A204.1 (cell line): ENCODE measurements at regions not wholly inside any gene's neighbourhood (a gene's known extent, or its start where the extent isn't known, plus 50 kb on each side); places are given as distances from the start of the nearest gene placed in this dataset.

Experiments
- FAIRE-seq: peaks from 2 replicates; lab custom pipeline; 2012; peaks lifted over from hg19 to GRCh38; lab: Jason Lieb, UNC

DNA sequence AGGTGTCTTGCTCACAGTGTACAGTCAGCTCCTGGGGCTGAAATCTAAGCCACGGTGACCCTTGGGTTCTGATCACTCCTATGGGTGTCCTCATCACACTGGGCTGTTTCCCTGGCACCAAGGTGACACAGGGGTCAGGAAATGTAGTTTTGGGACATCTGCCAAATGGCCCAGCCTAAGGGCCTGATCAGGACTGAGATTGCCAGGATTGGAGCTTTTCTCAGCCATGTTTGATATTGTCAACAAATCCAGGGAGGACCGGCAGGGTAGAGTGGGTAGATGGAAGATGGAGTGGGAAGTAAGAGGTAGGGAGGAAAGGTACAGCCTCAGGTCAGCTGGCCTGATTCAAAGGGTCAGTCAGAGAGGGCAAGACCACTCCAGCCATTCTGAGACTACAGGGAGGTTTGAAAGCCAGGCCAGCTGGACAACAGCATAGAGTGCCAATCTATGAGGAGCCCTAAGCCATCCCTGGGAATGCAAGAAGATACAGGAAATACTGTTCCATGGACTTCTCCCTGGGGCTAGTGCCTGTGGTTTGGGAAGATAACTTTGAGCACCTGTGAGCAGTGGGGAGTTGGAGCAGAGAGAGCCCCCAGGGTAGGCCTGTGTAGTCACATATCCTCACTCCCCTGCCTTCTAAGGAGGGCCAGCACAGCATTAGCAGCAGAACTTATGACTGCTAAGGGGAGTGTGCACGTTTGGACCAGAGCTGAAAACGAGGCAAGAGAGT is 377.3 kb upstream of the ZMIZ1 start:
- no peak for FAIRE-seq

DNA sequence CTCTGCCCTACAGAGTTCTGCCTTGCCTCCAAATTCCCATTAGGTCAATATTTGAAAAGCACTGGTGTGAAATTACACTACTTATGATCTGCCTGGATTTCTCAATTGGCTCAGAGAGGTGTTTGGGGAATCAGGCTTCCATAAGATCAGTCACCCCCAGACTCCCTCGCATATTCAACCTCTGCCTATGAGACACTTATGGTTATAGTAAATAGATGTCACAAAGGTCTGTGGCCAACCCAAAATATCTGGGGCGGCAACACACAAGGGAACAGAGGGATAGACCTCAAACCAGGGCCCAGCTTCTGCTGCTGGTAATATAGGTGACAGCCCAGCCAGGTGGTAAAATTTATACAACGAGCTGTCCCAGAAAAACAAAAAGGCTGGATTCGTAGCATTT is 376.7 kb upstream of the ZMIZ1 start:
- no peak for FAIRE-seq

DNA sequence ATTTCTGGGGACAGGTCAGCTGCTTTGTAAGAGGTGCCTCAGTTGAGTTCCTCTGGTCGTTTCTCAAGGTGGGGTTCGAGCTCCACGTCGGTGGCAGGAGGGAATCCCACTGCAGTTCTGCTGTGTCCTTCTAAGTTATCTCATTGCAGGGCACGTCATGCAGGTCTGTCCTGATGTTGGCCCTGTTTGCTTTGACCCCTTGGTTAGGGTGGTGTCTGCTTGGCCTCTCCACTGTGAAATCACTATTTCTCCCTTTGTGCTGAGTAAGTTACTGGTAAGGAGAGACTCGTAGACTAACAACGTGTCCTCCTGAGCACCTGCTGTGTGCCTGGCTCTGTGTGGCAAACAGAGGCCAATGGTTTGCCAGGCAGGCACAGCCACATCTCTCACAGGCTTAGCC is 372.9 kb upstream of the ZMIZ1 start:
- no peak for FAIRE-seq

GRCh38 chr10:78696791-78697395 is 371.9 kb upstream of the ZMIZ1 start:
- FAIRE-seq: no peak

DNA sequence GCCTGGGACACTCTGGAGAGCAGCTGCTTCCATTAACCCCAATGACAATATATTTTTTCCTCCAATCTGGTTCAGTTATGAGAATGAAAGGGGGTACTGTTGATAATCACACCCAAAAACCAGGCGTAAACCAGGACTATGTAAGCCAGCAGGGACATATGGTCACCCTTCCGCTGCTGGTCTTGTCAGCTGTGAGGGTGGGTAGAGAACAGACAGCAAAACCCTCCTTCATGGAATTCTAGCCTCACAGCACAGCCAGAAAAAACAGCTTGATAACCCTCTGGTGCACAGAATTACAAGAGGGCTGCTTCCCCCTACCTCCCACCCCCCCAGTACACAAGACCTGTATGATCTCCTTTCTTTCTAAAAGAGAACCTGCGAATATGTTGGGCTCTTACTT is 368.8 kb upstream of the ZMIZ1 start:
- no peak for FAIRE-seq

- FAIRE-seq: no peak
Observed at GRCh38 chr10:78700413-78700812, 368.4 kb upstream of the ZMIZ1 start.

GRCh38 chr10:78700816-78701520 is 367.8 kb upstream of the ZMIZ1 start:
- no peak for FAIRE-seq

DNA sequence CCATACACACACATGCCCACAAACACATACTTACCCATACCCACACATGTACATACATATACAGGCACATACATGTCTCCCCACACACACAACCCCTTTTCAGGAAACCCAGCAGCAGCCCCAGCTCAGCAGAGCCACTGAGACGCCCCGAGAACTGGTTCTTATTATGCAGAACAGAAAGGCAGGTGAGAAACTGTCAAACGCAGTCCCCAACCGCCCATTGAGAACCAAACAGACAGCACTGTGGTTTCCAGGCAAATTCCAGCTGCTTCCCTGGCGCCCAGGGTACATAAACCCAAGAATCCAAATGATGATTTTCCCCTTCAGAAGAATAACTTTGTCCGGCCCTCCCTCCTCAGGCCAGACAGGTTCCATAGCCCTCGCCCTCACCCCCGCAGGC is 366.6 kb upstream of the ZMIZ1 start:
- no peak for FAIRE-seq

DNA sequence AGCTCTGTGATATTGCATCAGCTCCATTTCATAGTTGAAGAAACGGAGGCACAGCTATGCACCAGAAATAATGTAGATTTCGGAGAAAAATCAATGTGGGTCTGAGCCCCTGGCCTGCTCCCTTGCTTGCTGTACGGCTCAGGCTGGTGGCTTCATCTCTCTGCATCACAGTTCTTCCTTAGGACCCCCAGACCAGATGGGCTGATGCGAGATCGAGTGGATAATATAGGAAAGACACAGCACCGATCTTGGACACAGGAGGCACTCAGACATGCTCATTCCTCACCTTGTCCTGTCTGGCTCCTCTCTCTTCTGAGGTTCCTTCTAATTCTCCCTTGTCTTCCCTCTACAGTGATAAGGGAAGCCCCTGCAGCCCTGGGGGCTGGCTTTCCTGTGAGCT is 365.9 kb upstream of the ZMIZ1 start:
- no peak for FAIRE-seq

GRCh38 chr10:78703593-78703992 is 365.2 kb upstream of the ZMIZ1 start:
- no peak for FAIRE-seq

- FAIRE-seq: no peak
Observed at GRCh38 chr10:78706256-78706655, 362.5 kb upstream of the ZMIZ1 start.

DNA sequence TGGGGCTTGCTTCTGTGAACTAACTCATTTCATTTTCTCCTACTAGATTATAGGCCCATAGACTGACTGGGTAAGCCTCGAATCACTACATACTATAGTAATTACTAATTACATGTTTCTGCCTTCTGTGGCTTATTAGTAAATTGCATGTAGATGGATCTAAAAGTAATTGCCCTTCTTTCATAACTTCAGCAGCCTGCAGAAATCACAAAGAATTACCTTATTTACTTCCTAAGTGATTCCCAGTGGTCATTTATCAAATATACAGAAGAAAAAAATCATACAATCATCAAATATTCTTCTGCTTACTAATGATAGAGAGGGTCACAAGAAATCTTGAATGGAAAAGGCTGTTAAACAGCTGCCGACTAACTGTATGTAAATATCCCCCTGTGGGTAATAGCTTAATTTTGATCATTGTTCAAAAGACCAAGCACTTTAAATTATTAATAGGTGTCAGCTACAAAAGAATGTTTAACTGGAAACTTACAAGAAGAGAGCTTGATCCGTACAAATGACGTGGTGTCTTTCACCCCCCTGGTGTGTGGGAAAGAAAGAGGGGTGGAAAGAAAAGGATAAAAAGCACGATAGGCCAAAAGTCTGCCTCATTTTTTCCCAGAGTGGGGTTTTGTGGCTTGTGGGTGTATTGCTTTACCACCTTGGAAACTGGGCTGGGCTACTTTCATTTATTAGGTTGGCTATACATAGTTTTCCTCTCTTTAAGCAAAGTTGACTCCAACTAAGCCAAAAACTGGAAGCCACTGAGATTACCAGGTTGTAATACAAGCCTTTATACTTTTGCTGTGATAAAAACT is 361.8 kb upstream of the ZMIZ1 start:
- no peak for FAIRE-seq

DNA sequence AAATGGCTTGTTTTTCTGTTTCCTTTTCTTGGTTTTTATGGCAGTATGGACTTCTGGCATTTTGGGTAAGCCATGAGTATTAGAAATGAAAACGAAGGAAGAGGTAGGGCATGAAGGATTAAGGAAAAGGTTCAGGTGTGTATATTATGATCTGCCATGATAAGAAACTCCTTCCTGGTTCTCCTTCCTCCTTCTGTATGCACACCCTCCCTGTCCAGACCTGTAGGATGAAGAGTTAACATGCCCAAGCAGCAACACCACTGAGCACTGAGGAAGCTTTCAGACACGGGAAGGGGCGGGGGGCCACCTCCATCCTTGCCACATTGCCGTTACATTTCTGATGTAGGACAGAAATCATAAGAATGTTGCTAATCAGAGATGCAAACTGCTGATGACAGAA is 361.0 kb upstream of the ZMIZ1 start:
- no peak for FAIRE-seq

DNA sequence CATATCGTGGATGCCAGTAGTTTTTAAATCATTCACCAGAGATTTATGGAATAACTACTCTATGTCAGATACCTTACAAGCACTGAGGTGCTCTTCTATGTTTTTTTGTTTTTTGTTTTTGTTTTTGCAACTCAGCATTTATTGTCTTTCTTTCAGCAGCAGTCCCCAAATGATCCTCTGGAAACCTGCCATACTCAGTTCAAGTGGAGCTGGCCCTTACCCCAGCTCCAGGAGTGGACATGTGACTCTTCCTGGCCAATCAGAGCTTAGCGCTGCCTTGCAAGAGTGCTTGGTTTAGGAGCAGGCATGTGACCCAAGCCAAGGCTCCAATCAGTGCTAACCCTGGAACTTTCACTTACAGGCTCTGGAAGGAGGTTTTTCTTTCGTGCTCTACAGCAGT is 356.6 kb upstream of the ZMIZ1 start:
- FAIRE-seq: no peak

- FAIRE-seq: no peak
Observed at GRCh38 chr10:78713659-78714058, 355.1 kb upstream of the ZMIZ1 start.

GRCh38 chr10:78714225-78714624 is 354.5 kb upstream of the ZMIZ1 start:
- no peak for FAIRE-seq

DNA sequence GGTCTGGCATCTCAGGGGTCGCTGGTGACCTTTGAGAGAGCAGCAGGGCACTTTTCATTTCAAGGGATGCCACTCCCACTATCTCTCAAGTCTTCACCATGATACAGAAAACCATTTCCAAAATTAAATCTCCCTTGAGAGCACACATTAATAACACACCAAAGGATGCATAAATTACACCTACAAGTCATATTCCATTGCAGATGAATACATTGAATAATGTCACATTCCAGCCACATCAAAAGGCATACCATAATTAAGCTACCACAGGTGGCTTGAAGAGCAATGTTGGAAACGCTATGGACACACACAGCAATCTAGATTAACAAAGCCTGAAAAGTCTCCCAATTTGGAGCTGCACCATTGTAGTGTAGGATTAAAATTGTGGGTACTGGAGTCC is 353.3 kb upstream of the ZMIZ1 start:
- FAIRE-seq: no peak

- FAIRE-seq: no peak
Observed at GRCh38 chr10:78716043-78716660, 352.6 kb upstream of the ZMIZ1 start.

DNA sequence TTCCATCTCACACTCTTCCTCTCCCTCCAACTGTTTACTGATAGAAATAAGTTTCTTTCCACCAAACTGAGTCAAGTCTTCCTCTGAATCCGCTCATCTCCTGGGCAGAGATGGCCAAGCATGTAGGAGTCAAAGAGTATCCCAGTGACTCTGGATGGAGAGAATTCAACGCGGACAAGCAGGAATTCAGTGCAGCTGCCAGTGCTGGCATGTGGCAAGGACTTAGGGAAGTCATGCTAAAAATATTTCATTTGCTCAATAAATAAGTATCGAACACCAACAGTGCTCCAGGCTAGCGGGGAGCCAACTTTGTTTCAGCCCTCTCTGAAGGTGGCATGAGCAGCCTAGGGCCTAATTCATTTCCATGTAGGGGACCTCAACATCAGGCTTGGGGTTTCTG is 351.6 kb upstream of the ZMIZ1 start:
- FAIRE-seq: no peak

GRCh38 chr10:78718032-78718572 is 350.7 kb upstream of the ZMIZ1 start:
- FAIRE-seq: no peak

- FAIRE-seq: no peak
Observed at GRCh38 chr10:78719276-78719675, 349.5 kb upstream of the ZMIZ1 start.

DNA sequence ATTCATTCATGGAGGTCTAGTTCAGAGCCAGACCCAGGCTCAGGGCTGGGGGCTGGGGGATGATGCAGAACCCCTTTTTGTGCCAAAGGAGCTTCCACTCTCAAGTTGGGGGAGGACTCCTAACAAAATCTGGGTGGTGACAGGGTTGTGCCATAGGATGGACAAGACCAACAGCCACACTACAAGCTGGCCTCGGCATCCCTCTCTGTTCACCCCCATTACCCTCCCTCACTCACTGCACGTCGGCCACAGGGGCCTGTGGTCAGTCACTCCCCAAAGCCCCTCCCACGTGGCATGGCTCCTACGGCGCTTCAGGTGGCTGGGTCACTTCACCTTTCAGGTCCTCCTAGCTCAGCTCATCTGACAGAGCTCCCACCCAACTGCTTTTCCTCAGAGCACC is 348.7 kb upstream of the ZMIZ1 start:
- FAIRE-seq: no peak
